ENCODE measurements at regions not wholly inside any gene's neighbourhood (a gene's known extent, or its start where the extent isn't known, plus 50 kb on each side); places are given as distances from the start of the nearest gene placed in this dataset. TPM values are rescaled to one million over a fixed set of nuclear protein-coding genes. Genes with fewer than 3 reads are reported as not detected.

- Histone ChIP-seq H4K20me1 (ENCODE audit: insufficient read depth, low read length) (no peaks in the 10 kb centered on the region), H3K4me2 (replicated peaks; ENCODE audit: extremely low read depth, low read length, poor library complexity, severe bottlenecking) (no peak overlapping the region), H3K4me3 (replicated peaks in 1 of 3; ENCODE audit: low read depth in 2 of 3, low read length in 3 of 3) (no peak overlapping the region), H3K36me3 (replicated peaks in 1 of 2; ENCODE audit: control insufficient read depth in 1 of 2, insufficient read depth in 2 of 2, low read length in 2 of 2) (no peaks in the 10 kb centered on the region), H3K9me3 (replicated peaks in 1 of 2; ENCODE audit: control insufficient read depth in 1 of 2, insufficient read depth in 1 of 2, low read length in 2 of 2) (no peaks in the 10 kb centered on the region), H3K27me3 (ENCODE audit: control insufficient read depth in 2 of 2, insufficient read depth in 2 of 2, low read length in 2 of 2) (peaks cover 0 to 3% of the 10 kb centered on the region in 2 donors), H3K4me1 (ENCODE audit: control insufficient read depth in 1 of 2, insufficient read depth in 2 of 2, low read length in 2 of 2) (no peaks in the 10 kb centered on the region), H3K9ac (ENCODE audit: insufficient read depth, low read length, poor library complexity, severe bottlenecking) (no peak overlapping the region), H3K27ac (ENCODE audit: low read depth in 1 of 2, low read length in 2 of 2) (no peak overlapping the region), H2AFZ (ENCODE audit: insufficient read depth, low read depth, low read length, poor library complexity, severe bottlenecking) (no peak overlapping the region), H3K79me2 (ENCODE audit: insufficient read depth, low read length) (no peaks in the 10 kb centered on the region)
- H3K4me3 Mint-ChIP-seq, result no peak overlapping the region
- DNase-seq, result no peak
- H3K27ac Mint-ChIP-seq, result no peak overlapping the region
- WGBS (ENCODE audit: insufficient coverage), result 0% methylated on average over 1 of the region's 1 CpG
- peaks cover 6 to 19% (median 10%) of the 10 kb centered on the region in 3 donors for H3K27me3 Mint-ChIP-seq (ENCODE audit: low read depth in 3 of 3)
- H3K36me3 Mint-ChIP-seq, result no peaks in the 10 kb centered on the region
- no peaks in the 10 kb centered on the region for H3K4me1 Mint-ChIP-seq
- H3K9me3 Mint-ChIP-seq, result no peaks in the 10 kb centered on the region
- intact Hi-C loops (cut with micrococcal nuclease), result no loop called here
- no peak for TF ChIP-seq CTCF (IDR thresholded peaks at IDR 0.05)
Measured at GRCh38 chr6:148291876-148292275, 50.8 kb upstream of the SASH1 start.

Small RNAs in the stretch of these regions (small RNA-seq; reads per million reads assigned to genes)
- gene RNU6-1222P (ENCODE audit: insufficient read length, low read depth), result not detected
